ENCODE measurements at regions not wholly inside any gene's neighbourhood (a gene's known extent, or its start where the extent isn't known, plus 50 kb on each side); places are given as distances from the start of the nearest gene placed in this dataset.

DNA sequence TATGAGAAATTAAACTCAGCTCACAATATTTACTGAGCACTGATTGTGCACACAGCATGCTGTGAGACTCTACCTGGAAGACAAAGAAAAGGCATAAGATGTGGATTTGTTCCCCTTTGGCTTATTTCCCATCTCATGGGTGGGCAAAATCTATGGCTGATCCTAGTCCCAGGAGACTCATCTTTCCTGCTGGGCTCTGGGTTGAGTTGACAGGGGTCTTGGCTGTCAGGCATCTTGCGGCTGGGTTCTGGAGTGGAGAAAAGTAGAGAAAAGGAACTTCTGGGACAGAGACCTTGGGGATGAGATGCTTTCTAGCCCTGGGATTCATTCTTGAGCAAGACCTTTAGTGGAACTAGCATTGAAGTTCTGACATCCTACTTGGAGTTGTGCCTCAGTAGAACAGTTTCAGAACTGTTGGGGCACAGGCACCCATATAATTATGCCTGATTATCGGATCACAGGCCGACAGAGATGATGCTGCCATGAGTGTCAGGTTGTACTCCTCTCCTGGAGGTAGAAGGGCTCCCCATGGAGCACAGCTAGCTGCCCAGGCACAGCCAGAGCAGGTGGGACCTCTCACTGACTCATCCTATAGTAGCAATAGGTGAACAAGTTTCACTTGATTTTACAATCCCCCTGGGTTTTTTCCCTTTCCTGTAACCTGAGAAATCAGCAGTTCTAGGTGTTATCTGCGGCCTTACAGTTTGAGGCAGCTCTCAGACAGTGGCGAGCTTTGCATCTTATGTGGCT lies 260.9 kb downstream of the CYRIA start:
- H3K4me2 ChIP-seq (ENCODE audit: insufficient read depth, insufficient read length, low read length), result no peak overlapping the region
- no peak for DNase-seq
- H2AK5ac ChIP-seq (ENCODE audit: insufficient read length, low read length), result no peak overlapping the region
- H3K9me3 Mint-ChIP-seq, result no peaks in the 10 kb centered on the region
- no peak overlapping the region for H3K9ac ChIP-seq (ENCODE audit: extremely low read depth, insufficient read length, low read length)
- no peak overlapping the region for H3K14ac ChIP-seq (ENCODE audit: insufficient read depth, low read length)
- H3K18ac ChIP-seq (ENCODE audit: insufficient read length, low read depth, low read length), result no peak overlapping the region
- H4K91ac ChIP-seq (ENCODE audit: insufficient read length, low read depth, low read length), result no peak overlapping the region
- no peak overlapping the region for H2BK20ac ChIP-seq (ENCODE audit: low read depth, low read length, poor library complexity, severe bottlenecking)
- no CpG with 5 or more reads among the region's 5 CpGs for WGBS (ENCODE audit: extremely low coverage, insufficient read length, low lambda C conversion rate)
- H3K4me1 ChIP-seq (ENCODE audit: insufficient read depth, low read length), result no peaks in the 10 kb centered on the region
- no peak overlapping the region for H3K27ac ChIP-seq (ENCODE audit: insufficient read length, low read depth, low read length)
- no peaks in the 10 kb centered on the region for H3K9me3 ChIP-seq (ENCODE audit: control insufficient read depth, low read depth, low read length)
- H2BK120ac ChIP-seq (ENCODE audit: low read depth, low read length, poor library complexity, severe bottlenecking), result no peak overlapping the region
- H3T11ph ChIP-seq (ENCODE audit: low read length), result no peak overlapping the region
- no peak overlapping the region for H3K27ac Mint-ChIP-seq
- H4K20me1 ChIP-seq (ENCODE audit: control insufficient read depth, insufficient read depth, insufficient read length), result no peaks in the 10 kb centered on the region
- H3K4ac ChIP-seq (ENCODE audit: low read depth, low read length), result no peak overlapping the region
- peaks cover 0 to 5% of the 10 kb centered on the region in 2 experiments; a peak in 1 of 4 replicates for H3K4me1 Mint-ChIP-seq
- no peak overlapping the region for H2BK15ac ChIP-seq (ENCODE audit: low read depth, low read length)
- no peak overlapping the region for H2BK12ac ChIP-seq (ENCODE audit: insufficient read length, low read depth, low read length)
- no peaks in the 10 kb centered on the region for H3K23me2 ChIP-seq (ENCODE audit: insufficient read length, low read depth, low read length, poor library complexity, severe bottlenecking)
- H2BK5ac ChIP-seq (ENCODE audit: insufficient read length, low read length), result no peak overlapping the region
- TF ChIP-seq, protein P1, sequence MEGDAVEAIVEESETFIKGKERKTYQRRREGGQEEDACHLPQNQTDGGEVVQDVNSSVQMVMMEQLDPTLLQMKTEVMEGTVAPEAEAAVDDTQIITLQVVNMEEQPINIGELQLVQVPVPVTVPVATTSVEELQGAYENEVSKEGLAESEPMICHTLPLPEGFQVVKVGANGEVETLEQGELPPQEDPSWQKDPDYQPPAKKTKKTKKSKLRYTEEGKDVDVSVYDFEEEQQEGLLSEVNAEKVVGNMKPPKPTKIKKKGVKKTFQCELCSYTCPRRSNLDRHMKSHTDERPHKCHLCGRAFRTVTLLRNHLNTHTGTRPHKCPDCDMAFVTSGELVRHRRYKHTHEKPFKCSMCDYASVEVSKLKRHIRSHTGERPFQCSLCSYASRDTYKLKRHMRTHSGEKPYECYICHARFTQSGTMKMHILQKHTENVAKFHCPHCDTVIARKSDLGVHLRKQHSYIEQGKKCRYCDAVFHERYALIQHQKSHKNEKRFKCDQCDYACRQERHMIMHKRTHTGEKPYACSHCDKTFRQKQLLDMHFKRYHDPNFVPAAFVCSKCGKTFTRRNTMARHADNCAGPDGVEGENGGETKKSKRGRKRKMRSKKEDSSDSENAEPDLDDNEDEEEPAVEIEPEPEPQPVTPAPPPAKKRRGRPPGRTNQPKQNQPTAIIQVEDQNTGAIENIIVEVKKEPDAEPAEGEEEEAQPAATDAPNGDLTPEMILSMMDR (conservative IDR thresholded peaks at IDR 0.05), result no peak
- H3K4me3 Mint-ChIP-seq, result no peak overlapping the region
- H3K27me3 Mint-ChIP-seq (ENCODE audit: low read depth), result no peaks in the 10 kb centered on the region; the same call in 1 of the 2 replicates
- no peaks in the 10 kb centered on the region for H3K79me1 ChIP-seq (ENCODE audit: insufficient read depth, low read depth, low read length, poor library complexity, severe bottlenecking)
- H4K8ac ChIP-seq (replicated peaks; ENCODE audit: insufficient read length, low read depth, low read length), result no peak overlapping the region
- no peak overlapping the region for H4K5ac ChIP-seq (ENCODE audit: insufficient read length, low read depth, low read length)
- H3K27me3 ChIP-seq (ENCODE audit: insufficient read depth, low read length), result no peaks in the 10 kb centered on the region
- H3K23ac ChIP-seq (ENCODE audit: insufficient read length, low read depth, low read length), result no peak overlapping the region
- no peaks in the 10 kb centered on the region for H3K79me2 ChIP-seq (ENCODE audit: insufficient read depth, low read length)
- H2AFZ ChIP-seq (ENCODE audit: low read length), result no peak overlapping the region
- H3K36me3 Mint-ChIP-seq (ENCODE audit: insufficient read depth in 1 of 3, low read depth in 3 of 3), result no peaks in the 10 kb centered on the region
- no peak overlapping the region for H3K56ac ChIP-seq (ENCODE audit: insufficient read length, low read depth, low read length)

Data from H9 (cell line).